HepG2 (cell line): ENCODE measurements at regions not wholly inside any gene's neighbourhood (a gene's known extent, or its start where the extent isn't known, plus 50 kb on each side); places are given as distances from the start of the nearest gene placed in this dataset.

Source experiments
- ATAC-seq: fragments of 200-7000 bp; cut with Tn5 transposase; 3 replicates; pipeline ENCODE4 v1.9.1; 2020; ENCODE audit warnings: mild to moderate bottlenecking, moderate library complexity
- BruUV-seq: library from RNA; stranded (reverse); fragments of 400-500 nt; replicated peaks from 2 replicates; lab custom pipeline; 2021; lab: Mats Ljungman, UMichigan
- CTCF ChIA-PET: fragments of 300-600 bp; formaldehyde crosslinking; extraction: SDS; loops from one replicate; lab custom pipeline; 2021; ENCODE audit warnings: low total read pairs, inconsistent platforms, low intra/inter-chr PET ratio; lab: Yijun Ruan, JAX
- POLR2A ChIA-PET: fragments of 350-600 bp; sonication (Branson Sonifier 250); formaldehyde crosslinking; loops from one replicate; lab custom pipeline; 2020; ENCODE audit warnings: antibody characterized with exemption, inconsistent platforms; lab: Yijun Ruan, JAX
- DNase-seq: peaks from one replicate; pipeline ENCODE4 v3.0.0-alpha.2; 2015; ENCODE audit warnings: low spot score
- FAIRE-seq: peaks from 3 replicates; lab custom pipeline; 2011; peaks lifted over from hg19 to GRCh38; lab: Jason Lieb, UNC
- H2AFZ ChIP-seq: one replicate; pipeline ENCODE4 v1.6.1; 2011; ENCODE audit warnings: low read length, inconsistent platforms
- H3K27ac ChIP-seq: fragments of 300-600 bp; 3 replicates; pipeline ENCODE4 v1.8.0; 2011; ENCODE audit warnings: mixed run types, mild to moderate bottlenecking, mixed read lengths, low read length, inconsistent platforms; ENCODE audit not compliant: insufficient read depth; ENCODE audit errors: extremely low read length
- H3K27me3 ChIP-seq, 2 experiments: fragments of 200-600 bp in 1 of 2; 2 replicates in 1 of 2; 3 replicates in 1 of 2; pipeline versions ENCODE4 v1.6.0 to v1.8.0; 2011; ENCODE audit warnings: low read length in 2 of 2, mild to moderate bottlenecking in 2 of 2, moderate library complexity in 2 of 2, inconsistent platforms in 1 of 2; ENCODE audit not compliant: insufficient read depth in 2 of 2, control insufficient read depth in 1 of 2
- H3K36me3 ChIP-seq, 2 experiments: fragments of 200-600 bp in 1 of 2; replicated peaks in 1 of 2; 2 replicates in 1 of 2; 3 replicates in 1 of 2; pipeline versions ENCODE4 v1.5.1 to v1.8.0; 2011; ENCODE audit warnings: low read length in 2 of 2, inconsistent platforms in 1 of 2; ENCODE audit not compliant: insufficient read depth in 2 of 2, control insufficient read depth in 1 of 2
- H3K4me1 ChIP-seq: 2 replicates; pipeline ENCODE4 v1.5.1; 2012; ENCODE audit warnings: low read length, inconsistent platforms; ENCODE audit not compliant: insufficient read depth
- H3K4me2 ChIP-seq: 2 replicates; pipeline ENCODE4 v1.6.0; 2011; ENCODE audit warnings: low read depth, low read length, inconsistent platforms
- H3K4me3 ChIP-seq, 3 experiments: fragments of 200-600 bp in 1 of 3; sonication (generic), shearing (Covaris generic) in 1 of 3; replicated peaks in 1 of 3; 2 replicates each; pipeline ENCODE4 v1.5.1; 2011 to 2016; ENCODE audit warnings: low read length in 3 of 3, inconsistent platforms in 2 of 3, low read depth in 2 of 3, mild to moderate bottlenecking in 2 of 3, control low read depth in 1 of 3, mixed read lengths in 1 of 3; ENCODE audit not compliant: insufficient read depth in 1 of 3
- H3K79me2 ChIP-seq: one replicate; pipeline ENCODE4 v1.6.1; 2011; ENCODE audit warnings: low read length, inconsistent platforms; ENCODE audit not compliant: insufficient read depth
- H3K9ac ChIP-seq: 2 replicates; pipeline ENCODE4 v1.6.0; 2011; ENCODE audit warnings: mild to moderate bottlenecking, low read depth, low read length, inconsistent platforms; ENCODE audit not compliant: insufficient read depth
- H3K9me3 ChIP-seq: 2 replicates; pipeline ENCODE4 v1.5.1; 2012; ENCODE audit warnings: mild to moderate bottlenecking, low read length
- H4K20me1 ChIP-seq: 2 replicates; pipeline ENCODE4 v1.6.0; 2011; ENCODE audit warnings: inconsistent platforms, mild to moderate bottlenecking, low read length, moderate library complexity; ENCODE audit not compliant: insufficient read depth
- FOXA3 ChIP-seq: IDR thresholded peaks from 2 replicates; pipeline ENCODE4 v1.6.1; 2016; ENCODE audit warnings: missing genetic modification reagents, missing compliant biosample characterization
- NONO ChIP-seq, 2 experiments: fragments of 450-650 bp in 1 of 2; sonication (generic) in 1 of 2; formaldehyde crosslinking in 1 of 2; IDR thresholded peaks in 1 of 2; conservative IDR thresholded peaks in 1 of 2; 2 replicates each; pipeline versions ENCODE4 v1.6.1 to v1.8.0; 2017 to 2022; ENCODE audit warnings: mild to moderate bottlenecking in 1 of 2, missing genetic modification reagents in 1 of 2, moderate library complexity in 1 of 2
- RFXAP ChIP-seq: sonication (generic); formaldehyde crosslinking; IDR thresholded peaks from 2 replicates; pipeline ENCODE4 v1.4.0; 2020; ENCODE audit warnings: missing genetic modification reagents, borderline replicate concordance
- TP53 ChIP-seq: sonication (generic); formaldehyde crosslinking; conservative IDR thresholded peaks from 2 replicates; pipeline ENCODE4 v1.4.0; 2020; ENCODE audit warnings: missing genetic modification reagents
- WGBS: methylation state at CpG from one replicate; pipeline ENCODE4 v1.1.6; 2017; ENCODE audit warnings: low lambda C conversion rate; 5-methylcytosine and 5-hydroxymethylcytosine counted together
- in situ Hi-C: cut with HindIII; loops from 2 replicates; pipeline ENCODE4 v1.10.0; 2017; ENCODE audit warnings: low pct_unique_long_range_greater_than_20kb; ENCODE audit not compliant: extremely low pct_ligation_motif_present
- intact Hi-C: fragments of 100-400 bp; cut with micrococcal nuclease; formaldehyde crosslinking; loops from one replicate; pipeline ENCODE4 v1.10.0; 2022; ENCODE audit not compliant: unreplicated experiment
- TF ChIP-seq, protein P1 (sequence below): sonication (generic); formaldehyde crosslinking; IDR thresholded peaks from 2 replicates; pipeline ENCODE4 v1.4.0; 2020; ENCODE audit warnings: missing genetic modification reagents, borderline replicate concordance
- TF ChIP-seq, protein P2 (sequence below): sonication (generic); formaldehyde crosslinking; IDR thresholded peaks from 2 replicates; pipeline ENCODE4 v1.4.0; 2020; ENCODE audit warnings: missing genetic modification reagents, mild to moderate bottlenecking, borderline replicate concordance
- TF ChIP-seq, protein P3 (sequence below): sonication (generic); formaldehyde crosslinking; IDR thresholded peaks from 2 replicates; pipeline ENCODE4 v1.4.0; 2020; ENCODE audit warnings: mild to moderate bottlenecking, low read depth, missing genetic modification reagents
- TF ChIP-seq, protein P4 (sequence below): sonication (generic); formaldehyde crosslinking; IDR thresholded peaks from 2 replicates; pipeline ENCODE4 v1.4.0; 2020; ENCODE audit warnings: missing genetic modification reagents

DNA sequence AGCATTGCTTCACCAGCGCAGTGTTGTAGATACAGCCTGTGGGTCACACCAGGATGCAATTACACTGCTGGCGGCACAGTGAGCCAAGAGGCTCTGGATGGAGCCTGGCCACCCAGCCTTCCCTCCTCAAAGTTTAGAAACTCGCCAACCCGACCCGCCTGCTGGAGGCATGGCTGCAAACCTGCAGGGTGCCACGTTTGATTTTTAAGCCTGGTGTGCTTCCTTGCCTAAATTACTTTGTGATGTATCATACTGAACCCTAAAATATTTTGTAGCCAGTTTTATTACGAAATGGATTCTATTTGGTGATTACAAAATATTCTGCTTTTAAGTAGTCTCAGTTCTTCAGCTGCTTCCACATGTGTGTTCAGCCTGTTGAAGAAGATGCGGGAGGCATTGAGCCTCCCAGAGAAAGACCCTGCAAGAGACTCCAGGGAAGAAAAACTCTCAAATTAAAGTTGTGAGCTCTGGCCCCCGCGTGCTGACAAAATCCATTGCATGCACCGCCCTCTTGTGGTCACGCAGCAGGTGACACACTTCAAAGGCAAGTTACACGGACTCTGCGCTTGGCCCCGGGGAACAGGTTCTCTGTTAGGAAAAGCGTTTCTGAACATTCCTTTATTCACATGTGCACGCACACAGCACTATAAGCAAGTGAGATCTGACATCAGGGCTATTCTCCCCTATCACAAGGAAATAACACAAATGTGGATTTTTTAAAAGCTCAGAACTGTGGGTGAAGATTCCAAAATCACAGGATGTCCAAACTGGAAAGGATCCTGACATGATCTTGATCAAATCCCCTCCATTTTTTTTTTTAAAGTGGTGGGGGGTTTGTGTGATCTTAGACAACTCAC is 63.0 kb upstream of the TWIST2 start:
- Histone ChIP-seq H3K36me3 (no peaks in the 10 kb centered on the region), H3K4me3 (no peak overlapping the region), H2AFZ (no peak overlapping the region), H3K9me3 (no peaks in the 10 kb centered on the region), H4K20me1 (no peaks in the 10 kb centered on the region), H3K9ac (no peak overlapping the region), H3K79me2 (no peaks in the 10 kb centered on the region), H3K27ac (no peak overlapping the region), H3K4me1 (no peaks in the 10 kb centered on the region), H3K27me3 (peaks cover 2 to 52% of the 10 kb centered on the region in 2 experiments), H3K4me2 (no peak overlapping the region)
- WGBS, result 19% methylated on average over 17 of the region's 17 CpGs
- ChIA-PET POLR2A (no interaction called here), CTCF (interaction anchor here (1.2 to 3.1 kb wide), 8 partner anchors 65 to 428 kb away, joined by 3 to 20 read pairs (median 5); no protein-coding TSS in a partner anchor)
- peak; percentile 48 for DNase-seq
- BruUV-seq, result no TSS peak
- ATAC-seq, result peak; percentile 95
- FAIRE-seq, result peak; percentile 77
- in situ Hi-C loops (loop anchor here (5.0 to 25.0 kb wide), 2 partner anchors 68 to 423 kb away; no protein-coding TSS in a partner anchor), intact Hi-C loops (loop anchor here (1.0 to 5.0 kb wide), 4 partner anchors 65 to 413 kb away; no protein-coding TSS in a partner anchor)
- TF ChIP-seq, protein P1, sequence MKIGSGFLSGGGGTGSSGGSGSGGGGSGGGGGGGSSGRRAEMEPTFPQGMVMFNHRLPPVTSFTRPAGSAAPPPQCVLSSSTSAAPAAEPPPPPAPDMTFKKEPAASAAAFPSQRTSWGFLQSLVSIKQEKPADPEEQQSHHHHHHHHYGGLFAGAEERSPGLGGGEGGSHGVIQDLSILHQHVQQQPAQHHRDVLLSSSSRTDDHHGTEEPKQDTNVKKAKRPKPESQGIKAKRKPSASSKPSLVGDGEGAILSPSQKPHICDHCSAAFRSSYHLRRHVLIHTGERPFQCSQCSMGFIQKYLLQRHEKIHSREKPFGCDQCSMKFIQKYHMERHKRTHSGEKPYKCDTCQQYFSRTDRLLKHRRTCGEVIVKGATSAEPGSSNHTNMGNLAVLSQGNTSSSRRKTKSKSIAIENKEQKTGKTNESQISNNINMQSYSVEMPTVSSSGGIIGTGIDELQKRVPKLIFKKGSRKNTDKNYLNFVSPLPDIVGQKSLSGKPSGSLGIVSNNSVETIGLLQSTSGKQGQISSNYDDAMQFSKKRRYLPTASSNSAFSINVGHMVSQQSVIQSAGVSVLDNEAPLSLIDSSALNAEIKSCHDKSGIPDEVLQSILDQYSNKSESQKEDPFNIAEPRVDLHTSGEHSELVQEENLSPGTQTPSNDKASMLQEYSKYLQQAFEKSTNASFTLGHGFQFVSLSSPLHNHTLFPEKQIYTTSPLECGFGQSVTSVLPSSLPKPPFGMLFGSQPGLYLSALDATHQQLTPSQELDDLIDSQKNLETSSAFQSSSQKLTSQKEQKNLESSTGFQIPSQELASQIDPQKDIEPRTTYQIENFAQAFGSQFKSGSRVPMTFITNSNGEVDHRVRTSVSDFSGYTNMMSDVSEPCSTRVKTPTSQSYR (CRISPR knock-in tag), result no peak
- TF ChIP-seq, protein P2, sequence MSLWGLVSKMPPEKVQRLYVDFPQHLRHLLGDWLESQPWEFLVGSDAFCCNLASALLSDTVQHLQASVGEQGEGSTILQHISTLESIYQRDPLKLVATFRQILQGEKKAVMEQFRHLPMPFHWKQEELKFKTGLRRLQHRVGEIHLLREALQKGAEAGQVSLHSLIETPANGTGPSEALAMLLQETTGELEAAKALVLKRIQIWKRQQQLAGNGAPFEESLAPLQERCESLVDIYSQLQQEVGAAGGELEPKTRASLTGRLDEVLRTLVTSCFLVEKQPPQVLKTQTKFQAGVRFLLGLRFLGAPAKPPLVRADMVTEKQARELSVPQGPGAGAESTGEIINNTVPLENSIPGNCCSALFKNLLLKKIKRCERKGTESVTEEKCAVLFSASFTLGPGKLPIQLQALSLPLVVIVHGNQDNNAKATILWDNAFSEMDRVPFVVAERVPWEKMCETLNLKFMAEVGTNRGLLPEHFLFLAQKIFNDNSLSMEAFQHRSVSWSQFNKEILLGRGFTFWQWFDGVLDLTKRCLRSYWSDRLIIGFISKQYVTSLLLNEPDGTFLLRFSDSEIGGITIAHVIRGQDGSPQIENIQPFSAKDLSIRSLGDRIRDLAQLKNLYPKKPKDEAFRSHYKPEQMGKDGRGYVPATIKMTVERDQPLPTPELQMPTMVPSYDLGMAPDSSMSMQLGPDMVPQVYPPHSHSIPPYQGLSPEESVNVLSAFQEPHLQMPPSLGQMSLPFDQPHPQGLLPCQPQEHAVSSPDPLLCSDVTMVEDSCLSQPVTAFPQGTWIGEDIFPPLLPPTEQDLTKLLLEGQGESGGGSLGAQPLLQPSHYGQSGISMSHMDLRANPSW (CRISPR knock-in tag), result no peak
- TF ChIP-seq, protein P3, sequence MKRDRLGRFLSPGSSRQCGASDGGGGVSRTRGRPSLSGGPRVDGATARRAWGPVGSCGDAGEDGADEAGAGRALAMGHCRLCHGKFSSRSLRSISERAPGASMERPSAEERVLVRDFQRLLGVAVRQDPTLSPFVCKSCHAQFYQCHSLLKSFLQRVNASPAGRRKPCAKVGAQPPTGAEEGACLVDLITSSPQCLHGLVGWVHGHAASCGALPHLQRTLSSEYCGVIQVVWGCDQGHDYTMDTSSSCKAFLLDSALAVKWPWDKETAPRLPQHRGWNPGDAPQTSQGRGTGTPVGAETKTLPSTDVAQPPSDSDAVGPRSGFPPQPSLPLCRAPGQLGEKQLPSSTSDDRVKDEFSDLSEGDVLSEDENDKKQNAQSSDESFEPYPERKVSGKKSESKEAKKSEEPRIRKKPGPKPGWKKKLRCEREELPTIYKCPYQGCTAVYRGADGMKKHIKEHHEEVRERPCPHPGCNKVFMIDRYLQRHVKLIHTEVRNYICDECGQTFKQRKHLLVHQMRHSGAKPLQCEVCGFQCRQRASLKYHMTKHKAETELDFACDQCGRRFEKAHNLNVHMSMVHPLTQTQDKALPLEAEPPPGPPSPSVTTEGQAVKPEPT (CRISPR knock-in tag), result no peak
- no peak for TF ChIP-seq TP53 (CRISPR knock-in tag)
- TF ChIP-seq, protein P4, sequence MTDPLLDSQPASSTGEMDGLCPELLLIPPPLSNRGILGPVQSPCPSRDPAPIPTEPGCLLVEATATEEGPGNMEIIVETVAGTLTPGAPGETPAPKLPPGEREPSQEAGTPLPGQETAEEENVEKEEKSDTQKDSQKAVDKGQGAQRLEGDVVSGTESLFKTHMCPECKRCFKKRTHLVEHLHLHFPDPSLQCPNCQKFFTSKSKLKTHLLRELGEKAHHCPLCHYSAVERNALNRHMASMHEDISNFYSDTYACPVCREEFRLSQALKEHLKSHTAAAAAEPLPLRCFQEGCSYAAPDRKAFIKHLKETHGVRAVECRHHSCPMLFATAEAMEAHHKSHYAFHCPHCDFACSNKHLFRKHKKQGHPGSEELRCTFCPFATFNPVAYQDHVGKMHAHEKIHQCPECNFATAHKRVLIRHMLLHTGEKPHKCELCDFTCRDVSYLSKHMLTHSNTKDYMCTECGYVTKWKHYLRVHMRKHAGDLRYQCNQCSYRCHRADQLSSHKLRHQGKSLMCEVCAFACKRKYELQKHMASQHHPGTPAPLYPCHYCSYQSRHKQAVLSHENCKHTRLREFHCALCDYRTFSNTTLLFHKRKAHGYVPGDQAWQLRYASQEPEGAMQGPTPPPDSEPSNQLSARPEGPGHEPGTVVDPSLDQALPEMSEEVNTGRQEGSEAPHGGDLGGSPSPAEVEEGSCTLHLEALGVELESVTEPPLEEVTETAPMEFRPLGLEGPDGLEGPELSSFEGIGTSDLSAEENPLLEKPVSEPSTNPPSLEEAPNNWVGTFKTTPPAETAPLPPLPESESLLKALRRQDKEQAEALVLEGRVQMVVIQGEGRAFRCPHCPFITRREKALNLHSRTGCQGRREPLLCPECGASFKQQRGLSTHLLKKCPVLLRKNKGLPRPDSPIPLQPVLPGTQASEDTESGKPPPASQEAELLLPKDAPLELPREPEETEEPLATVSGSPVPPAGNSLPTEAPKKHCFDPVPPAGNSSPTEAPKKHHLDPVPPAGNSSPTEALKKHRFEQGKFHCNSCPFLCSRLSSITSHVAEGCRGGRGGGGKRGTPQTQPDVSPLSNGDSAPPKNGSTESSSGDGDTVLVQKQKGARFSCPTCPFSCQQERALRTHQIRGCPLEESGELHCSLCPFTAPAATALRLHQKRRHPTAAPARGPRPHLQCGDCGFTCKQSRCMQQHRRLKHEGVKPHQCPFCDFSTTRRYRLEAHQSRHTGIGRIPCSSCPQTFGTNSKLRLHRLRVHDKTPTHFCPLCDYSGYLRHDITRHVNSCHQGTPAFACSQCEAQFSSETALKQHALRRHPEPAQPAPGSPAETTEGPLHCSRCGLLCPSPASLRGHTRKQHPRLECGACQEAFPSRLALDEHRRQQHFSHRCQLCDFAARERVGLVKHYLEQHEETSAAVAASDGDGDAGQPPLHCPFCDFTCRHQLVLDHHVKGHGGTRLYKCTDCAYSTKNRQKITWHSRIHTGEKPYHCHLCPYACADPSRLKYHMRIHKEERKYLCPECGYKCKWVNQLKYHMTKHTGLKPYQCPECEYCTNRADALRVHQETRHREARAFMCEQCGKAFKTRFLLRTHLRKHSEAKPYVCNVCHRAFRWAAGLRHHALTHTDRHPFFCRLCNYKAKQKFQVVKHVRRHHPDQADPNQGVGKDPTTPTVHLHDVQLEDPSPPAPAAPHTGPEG, result no peak
- TF ChIP-seq NONO (IDR thresholded peaks at IDR 0.05), result no peak
- no peak for TF ChIP-seq NONO (CRISPR knock-in tag; conservative IDR thresholded peaks at IDR 0.05)
- TF ChIP-seq RFXAP, result no peak
- TF ChIP-seq FOXA3 (CRISPR knock-in tag), result 0 out of 2 replicates have a peak, but pooled peaks have one; percentile 12
